Peyer's patch (tissue), 4 donors: ENCODE measurements at regions not wholly inside any gene's neighbourhood (a gene's known extent, or its start where the extent isn't known, plus 50 kb on each side); places are given as distances from the start of the nearest gene placed in this dataset.

Experiments
- DNase-seq, 3 donors: peaks; one replicate each; pipeline ENCODE4 v3.0.0-alpha.2; 2017 to 2019
- H3K27ac ChIP-seq, 4 donors: fragments of 200-600 bp; sonication (generic); one replicate each; pipeline ENCODE4 v1.5.1; 2016 to 2019
- H3K27me3 ChIP-seq, 2 donors: fragments of 200-600 bp; sonication (generic); one replicate each; pipeline ENCODE4 v1.5.1; 2019
- H3K36me3 ChIP-seq, 3 donors: fragments of 200-600 bp; sonication (generic); one replicate each; pipeline ENCODE4 v1.5.1; 2016 to 2019
- H3K4me1 ChIP-seq, 4 donors: fragments of 200-600 bp; sonication (generic); one replicate each; pipeline ENCODE4 v1.5.1; 2016 to 2019
- H3K4me3 ChIP-seq, 4 donors: fragments of 200-600 bp; sonication (generic); 1 replicate in 3 of 4; 2 replicates in 1 of 4; pipeline ENCODE4 v1.5.1; 2016 to 2019; ENCODE audit warnings: mild to moderate bottlenecking in 1 of 4
- H3K9me3 ChIP-seq, 4 donors: fragments of 200-600 bp; sonication (generic); one replicate each; pipeline ENCODE4 v1.5.1; 2016 to 2019; ENCODE audit warnings: mild to moderate bottlenecking in 1 of 4
- CTCF ChIP-seq, 6 experiments: fragments of 450-650 bp in 4 of 6; fragments of 200-600 bp in 2 of 6; sonication (generic) in 1 of 6; IDR thresholded peaks; one replicate each; pipeline ENCODE4 v1.5.1; 2017 to 2019; ENCODE audit warnings: antibody characterized with exemption in 6 of 6, mild to moderate bottlenecking in 3 of 6, moderate library complexity in 1 of 6
- POLR2A ChIP-seq, 2 donors: fragments of 450-650 bp; IDR thresholded peaks; one replicate each; pipeline ENCODE4 v1.5.1; 2017; ENCODE audit warnings: antibody characterized with exemption in 2 of 2, mild to moderate bottlenecking in 2 of 2, moderate library complexity in 2 of 2

GRCh38 chr6:165002866-165003265 lies 306.5 kb downstream of the C6orf118 start:
- no peak for TF ChIP-seq POLR2A (IDR thresholded peaks at IDR 0.05)
- no peak for DNase-seq
- peaks cover 0 to 5% (median 0%) of the 10 kb centered on the region in 4 donors for H3K9me3 ChIP-seq

GRCh38 chr6:165002358-165002757 lies 307.0 kb downstream of the C6orf118 start:
- no peak overlapping the region for H3K27ac ChIP-seq
- H3K4me1 ChIP-seq = no peaks in the 10 kb centered on the region
- H3K27me3 ChIP-seq = no peaks in the 10 kb centered on the region
- TF ChIP-seq CTCF (IDR thresholded peaks at IDR 0.05) = no peak
- TF ChIP-seq POLR2A (IDR thresholded peaks at IDR 0.05) = no peak
- no peak overlapping the region for H3K4me3 ChIP-seq
- no peak for DNase-seq
- peaks cover 0 to 5% (median 0%) of the 10 kb centered on the region in 4 donors for H3K9me3 ChIP-seq
- no peaks in the 10 kb centered on the region for H3K36me3 ChIP-seq

More at GRCh38 chr6:165002866-165003265, 306.5 kb downstream of the C6orf118 start:
- no peaks in the 10 kb centered on the region for H3K4me1 ChIP-seq
- H3K36me3 ChIP-seq = no peaks in the 10 kb centered on the region
- H3K27me3 ChIP-seq = no peaks in the 10 kb centered on the region
- H3K27ac ChIP-seq = no peak overlapping the region
- no peak overlapping the region for H3K4me3 ChIP-seq

- Histone ChIP-seq H3K4me1 (no peaks in the 10 kb centered on the region), H3K4me3 (no peak overlapping the region), H3K27me3 (no peaks in the 10 kb centered on the region), H3K9me3 (peaks cover 0 to 5% (median 0%) of the 10 kb centered on the region in 4 donors), H3K36me3 (no peaks in the 10 kb centered on the region), H3K27ac (no peak overlapping the region)
- TF ChIP-seq CTCF (IDR thresholded peaks at IDR 0.05) = no peak
- TF ChIP-seq POLR2A (IDR thresholded peaks at IDR 0.05) = no peak
- DNase-seq = no peak
Observed at GRCh38 chr6:165001502-165002157, 307.8 kb downstream of the C6orf118 start.

- no peak for DNase-seq
- TF ChIP-seq POLR2A (IDR thresholded peaks at IDR 0.05) (no peak), CTCF (IDR thresholded peaks at IDR 0.05) (no peak)
- no peaks in the 10 kb centered on the region for H3K27me3 ChIP-seq
Observed at GRCh38 chr6:164998297-164998696, 311.1 kb downstream of the C6orf118 start.

GRCh38 chr6:164996838-164997237 lies 312.6 kb downstream of the C6orf118 start:
- TF ChIP-seq CTCF (IDR thresholded peaks at IDR 0.05) = no peak
- TF ChIP-seq POLR2A (IDR thresholded peaks at IDR 0.05) = no peak
- H3K4me1 ChIP-seq = no peaks in the 10 kb centered on the region
- DNase-seq = no peak
- H3K27me3 ChIP-seq = no peaks in the 10 kb centered on the region
- H3K27ac ChIP-seq = no peak overlapping the region
- H3K4me3 ChIP-seq = no peak overlapping the region
- H3K9me3 ChIP-seq = peaks cover 0 to 5% (median 0%) of the 10 kb centered on the region in 4 donors
- no peaks in the 10 kb centered on the region for H3K36me3 ChIP-seq

More at GRCh38 chr6:164998297-164998696, 311.1 kb downstream of the C6orf118 start:
- H3K4me3 ChIP-seq = no peak overlapping the region
- no peaks in the 10 kb centered on the region for H3K36me3 ChIP-seq
- no peaks in the 10 kb centered on the region for H3K4me1 ChIP-seq
- H3K27ac ChIP-seq = no peak overlapping the region
- H3K9me3 ChIP-seq = peaks cover 0 to 5% (median 0%) of the 10 kb centered on the region in 4 donors

GRCh38 chr6:164991573-164991972 lies 317.8 kb downstream of the C6orf118 start:
- TF ChIP-seq POLR2A (IDR thresholded peaks at IDR 0.05) (no peak), CTCF (IDR thresholded peaks at IDR 0.05) (no peak)
- Histone ChIP-seq H3K4me1 (no peaks in the 10 kb centered on the region), H3K27me3 (no peaks in the 10 kb centered on the region), H3K27ac (no peak overlapping the region), H3K4me3 (no peak overlapping the region), H3K36me3 (no peaks in the 10 kb centered on the region), H3K9me3 (no peaks in the 10 kb centered on the region)
- DNase-seq = no peak
